ENCODE measurements at regions not wholly inside any gene's neighbourhood (a gene's known extent, or its start where the extent isn't known, plus 50 kb on each side); places are given as distances from the start of the nearest gene placed in this dataset.
"Not testable (repeated sequence)": the region's sequence is repeated elsewhere in the genome, so short reads cannot be mapped to it uniquely, and the experiment has no call there.

- 2% methylated on average over 36 of the region's 71 CpGs; no CpG with 5 or more reads in 1 of the 2 experiments for WGBS, 2 experiments (ENCODE audit: extremely low coverage in 2 of 2, insufficient read length in 1 of 2)
- Histone ChIP-seq H3K27ac (ENCODE audit: insufficient read depth, low read length) (peak overlapping the region; percentile 75), H3K9ac (ENCODE audit: low read depth, low read length) (peak overlapping the region; percentile 85), H3K18ac (ENCODE audit: low read depth, low read length) (peak overlapping the region; percentile 43; the same call in 1 of the 2 replicates), H3K23ac (ENCODE audit: low read depth, low read length) (peak overlapping the region; percentile 71; the same call in 1 of the 2 replicates), H4K91ac (ENCODE audit: insufficient read depth, low read depth, low read length) (peak overlapping the region; percentile 52; the same call in 1 of the 2 replicates), H3K4me2 (ENCODE audit: low read depth, low read length) (peak overlapping the region; percentile 30), H4K5ac (ENCODE audit: low read depth, low read length) (peak overlapping the region; percentile 52), H4K8ac (ENCODE audit: low read depth in 2 of 2, low read length in 2 of 2) (peak overlapping the region; percentile 79 to 87), H3K14ac (replicated peaks; ENCODE audit: low read depth, low read length) (peak overlapping the region; percentile 78), H2AFZ (replicated peaks; ENCODE audit: low read length, poor library complexity) (peak overlapping the region; percentile 94), H3K4me3 (ENCODE audit: insufficient read depth, low read depth, low read length) (peak overlapping the region; percentile 91), H3K56ac (ENCODE audit: extremely low read depth, insufficient read depth, low read length) (peak overlapping the region; percentile 50; the same call in 1 of the 2 replicates), H3K4ac (ENCODE audit: low read depth, low read length) (peak overlapping the region; percentile 75), H2AK9ac (replicated peaks; ENCODE audit: low read depth, low read length, poor library complexity) (peak overlapping the region; percentile 72), H2BK5ac (ENCODE audit: low read depth, low read length, poor library complexity, severe bottlenecking) (peak overlapping the region; percentile 77), H2BK120ac (ENCODE audit: low read depth, low read length) (peak overlapping the region; percentile 60)
- H4K20me1 ChIP-seq (ENCODE audit: insufficient read depth, low read length); H3K79me1 ChIP-seq (ENCODE audit: low read depth in 1 of 2, low read length in 2 of 2); CTCF ChIA-PET; H3K36me3 ChIP-seq (ENCODE audit: control insufficient read depth, insufficient read depth, low read length); H3K9me3 ChIP-seq (ENCODE audit: control insufficient read depth, insufficient read depth, low read length); BruUV-seq (replicated peaks); H2BK20ac ChIP-seq (ENCODE audit: low read depth, low read length); intact Hi-C loops (cut with micrococcal nuclease); dilution Hi-C loops (cut with HindIII; ENCODE audit: low sequenced_read_pairs, unreplicated experiment); POLR2A ChIA-PET (ENCODE audit: unreplicated experiment); H2AK5ac ChIP-seq (ENCODE audit: low read depth, low read length); H3K27me3 ChIP-seq (ENCODE audit: control insufficient read depth, insufficient read depth, low read length); H2BK15ac ChIP-seq (ENCODE audit: low read depth, low read length); H3K9me1 ChIP-seq (ENCODE audit: insufficient read depth, low read length); H3K4me1 ChIP-seq (ENCODE audit: control insufficient read depth, insufficient read depth, low read length); in situ Hi-C loops (cut with MboI; ENCODE audit: low sequenced_read_pairs): not testable (repeated sequence)
- DNase-seq (peak; percentile 92), ATAC-seq (ENCODE audit: low read depth) (peak; percentile 100)
- TF ChIP-seq RAD21 (IDR thresholded peaks at IDR 0.05; ENCODE audit: low read length) (peak; percentile 29; the same call in 1 of the 2 replicates), SMC3 (IDR thresholded peaks at IDR 0.05; ENCODE audit: low read depth, low read length) (peak; percentile 25; the same call in 1 of the 2 replicates), POLR2A (IDR thresholded peaks at IDR 0.05; ENCODE audit: low read depth, low read length) (peak; percentile 77), MAZ (IDR thresholded peaks at IDR 0.05; ENCODE audit: borderline replicate concordance, low read depth, low read length) (peak; percentile 73)
- TF ChIP-seq, protein P1, sequence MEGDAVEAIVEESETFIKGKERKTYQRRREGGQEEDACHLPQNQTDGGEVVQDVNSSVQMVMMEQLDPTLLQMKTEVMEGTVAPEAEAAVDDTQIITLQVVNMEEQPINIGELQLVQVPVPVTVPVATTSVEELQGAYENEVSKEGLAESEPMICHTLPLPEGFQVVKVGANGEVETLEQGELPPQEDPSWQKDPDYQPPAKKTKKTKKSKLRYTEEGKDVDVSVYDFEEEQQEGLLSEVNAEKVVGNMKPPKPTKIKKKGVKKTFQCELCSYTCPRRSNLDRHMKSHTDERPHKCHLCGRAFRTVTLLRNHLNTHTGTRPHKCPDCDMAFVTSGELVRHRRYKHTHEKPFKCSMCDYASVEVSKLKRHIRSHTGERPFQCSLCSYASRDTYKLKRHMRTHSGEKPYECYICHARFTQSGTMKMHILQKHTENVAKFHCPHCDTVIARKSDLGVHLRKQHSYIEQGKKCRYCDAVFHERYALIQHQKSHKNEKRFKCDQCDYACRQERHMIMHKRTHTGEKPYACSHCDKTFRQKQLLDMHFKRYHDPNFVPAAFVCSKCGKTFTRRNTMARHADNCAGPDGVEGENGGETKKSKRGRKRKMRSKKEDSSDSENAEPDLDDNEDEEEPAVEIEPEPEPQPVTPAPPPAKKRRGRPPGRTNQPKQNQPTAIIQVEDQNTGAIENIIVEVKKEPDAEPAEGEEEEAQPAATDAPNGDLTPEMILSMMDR (conservative IDR thresholded peaks at IDR 0.05; ENCODE audit: low read depth, low read length): peak; percentile 84
Observed at GRCh38 chr20:28602403-28603217, 2654.9 kb upstream of the DEFB115 start.

- H3K9ac ChIP-seq (ENCODE audit: low read depth, low read length); in situ Hi-C loops (cut with MboI; ENCODE audit: low sequenced_read_pairs); H2BK15ac ChIP-seq (ENCODE audit: low read depth, low read length); H4K20me1 ChIP-seq (ENCODE audit: insufficient read depth, low read length); H3K4me1 ChIP-seq (ENCODE audit: control insufficient read depth, insufficient read depth, low read length); DNase-seq; intact Hi-C loops (cut with micrococcal nuclease); H2AFZ ChIP-seq (replicated peaks; ENCODE audit: low read length, poor library complexity); ATAC-seq (ENCODE audit: low read depth); H3K27me3 ChIP-seq (ENCODE audit: control insufficient read depth, insufficient read depth, low read length); H2BK20ac ChIP-seq (ENCODE audit: low read depth, low read length); H3K18ac ChIP-seq (ENCODE audit: low read depth, low read length); H2BK5ac ChIP-seq (ENCODE audit: low read depth, low read length, poor library complexity, severe bottlenecking); H2AK5ac ChIP-seq (ENCODE audit: low read depth, low read length); POLR2A ChIA-PET (ENCODE audit: unreplicated experiment); CTCF ChIA-PET; H3K27ac ChIP-seq (ENCODE audit: insufficient read depth, low read length); H3K36me3 ChIP-seq (ENCODE audit: control insufficient read depth, insufficient read depth, low read length); H3K9me1 ChIP-seq (ENCODE audit: insufficient read depth, low read length); BruUV-seq (replicated peaks); H3K23ac ChIP-seq (ENCODE audit: low read depth, low read length); H3K9me3 ChIP-seq (ENCODE audit: control insufficient read depth, insufficient read depth, low read length); dilution Hi-C loops (cut with HindIII; ENCODE audit: low sequenced_read_pairs, unreplicated experiment); H2AK9ac ChIP-seq (replicated peaks; ENCODE audit: low read depth, low read length, poor library complexity); H3K79me1 ChIP-seq (ENCODE audit: low read depth in 1 of 2, low read length in 2 of 2); H3K56ac ChIP-seq (ENCODE audit: extremely low read depth, insufficient read depth, low read length): not testable (repeated sequence)
- Histone ChIP-seq H3K14ac (replicated peaks; ENCODE audit: low read depth, low read length) (peak overlapping the region; percentile 51; the same call in 1 of the 2 replicates), H3K4me3 (ENCODE audit: insufficient read depth, low read depth, low read length) (peak overlapping the region; percentile 91), H2BK120ac (ENCODE audit: low read depth, low read length) (peak overlapping the region; percentile 60; the same call in 1 of the 2 replicates), H4K8ac (ENCODE audit: low read depth in 2 of 2, low read length in 2 of 2) (peak overlapping the region; percentile 79 to 87), H4K5ac (ENCODE audit: low read depth, low read length) (peak overlapping the region; percentile 50), H4K91ac (ENCODE audit: insufficient read depth, low read depth, low read length) (0 out of 2 replicates have a peak overlapping the region, but pooled peaks have one; percentile 35), H3K4me2 (ENCODE audit: low read depth, low read length) (peak overlapping the region; percentile 19; the same call in 1 of the 2 replicates), H3K4ac (ENCODE audit: low read depth, low read length) (0 out of 2 replicates have a peak overlapping the region, but pooled peaks have one; percentile 50)
- WGBS, 2 experiments (ENCODE audit: extremely low coverage in 2 of 2, insufficient read length in 1 of 2): 100% methylated on average over 1 of the region's 17 CpGs; no CpG with 5 or more reads in 1 of the 2 experiments
Observed at GRCh38 chr20:28603218-28603577, 2654.3 kb upstream of the DEFB115 start.
